GM20431 (cell line): ENCODE measurements at regions not wholly inside any gene's neighbourhood (a gene's known extent, or its start where the extent isn't known, plus 50 kb on each side); places are given as distances from the start of the nearest gene placed in this dataset.

ENCODE experiments used
- in situ Hi-C: fragments of 300-500 bp; cut with MseI, MboI; formaldehyde crosslinking; loops from one replicate; pipeline ENCODE4 v1.15.0; 2020; ENCODE audit warnings: low sequenced_read_pairs; ENCODE audit not compliant: unreplicated experiment

- in situ Hi-C loops, result no loop called here
These were observed 539.6 kb upstream of the DIPK2B start for GRCh38 chrX:45740291-45740690.

GRCh38 chrX:45735571-45735970 lies 534.9 kb upstream of the DIPK2B start:
- in situ Hi-C loops, result no loop called here

- in situ Hi-C loops, result no loop called here
These were observed 530.8 kb upstream of the DIPK2B start for GRCh38 chrX:45731448-45731847.

GRCh38 chrX:45727761-45728160 lies 527.1 kb upstream of the DIPK2B start:
- in situ Hi-C loops, result no loop called here

GRCh38 chrX:45722471-45722870 lies 521.8 kb upstream of the DIPK2B start:
- in situ Hi-C loops, result no loop called here

- in situ Hi-C loops, result no loop called here
These were observed 519.2 kb upstream of the DIPK2B start for GRCh38 chrX:45719751-45720501.

- in situ Hi-C loops, result no loop called here
These were observed 518.0 kb upstream of the DIPK2B start for GRCh38 chrX:45718676-45719075.

GRCh38 chrX:45716750-45717149 lies 516.1 kb upstream of the DIPK2B start:
- in situ Hi-C loops, result no loop called here

- in situ Hi-C loops, result no loop called here
These were observed 515.1 kb upstream of the DIPK2B start for GRCh38 chrX:45715748-45716147.

GRCh38 chrX:45714866-45715265 lies 514.2 kb upstream of the DIPK2B start:
- in situ Hi-C loops, result no loop called here

- in situ Hi-C loops, result no loop called here
These were observed 511.4 kb upstream of the DIPK2B start for GRCh38 chrX:45712067-45712466.

GRCh38 chrX:45711231-45711630 lies 510.6 kb upstream of the DIPK2B start:
- in situ Hi-C loops, result no loop called here

- in situ Hi-C loops, result no loop called here
These were observed 509.6 kb upstream of the DIPK2B start for GRCh38 chrX:45710081-45710801.

- in situ Hi-C loops, result no loop called here
These were observed 508.7 kb upstream of the DIPK2B start for GRCh38 chrX:45709381-45709780.

GRCh38 chrX:45699158-45699557 lies 498.5 kb upstream of the DIPK2B start:
- in situ Hi-C loops, result no loop called here

GRCh38 chrX:45697591-45697990 lies 496.9 kb upstream of the DIPK2B start:
- in situ Hi-C loops, result no loop called here

GRCh38 chrX:45696736-45697135 lies 496.1 kb upstream of the DIPK2B start:
- in situ Hi-C loops, result no loop called here

GRCh38 chrX:45689971-45690370 lies 489.3 kb upstream of the DIPK2B start:
- in situ Hi-C loops, result no loop called here

- in situ Hi-C loops, result no loop called here
These were observed 483.2 kb upstream of the DIPK2B start for GRCh38 chrX:45683914-45684313.

GRCh38 chrX:45681891-45682290 lies 481.2 kb upstream of the DIPK2B start:
- in situ Hi-C loops, result no loop called here

GRCh38 chrX:45669715-45670340 lies 469.2 kb upstream of the DIPK2B start:
- in situ Hi-C loops, result no loop called here
